HepG2 (cell line): ENCODE measurements at regions not wholly inside any gene's neighbourhood (a gene's known extent, or its start where the extent isn't known, plus 50 kb on each side); places are given as distances from the start of the nearest gene placed in this dataset.
A peak's percentile ranks its signal among the peaks of the same experiment; 100 is the strongest.

Source experiments
- ATAC-seq: fragments of 200-7000 bp; cut with Tn5 transposase; 3 replicates; pipeline ENCODE4 v1.9.1; 2020; ENCODE audit warnings: mild to moderate bottlenecking, moderate library complexity
- BruUV-seq: library from RNA; stranded (reverse); fragments of 400-500 nt; replicated peaks from 2 replicates; lab custom pipeline; 2021; lab: Mats Ljungman, UMichigan
- CTCF ChIA-PET: fragments of 300-600 bp; formaldehyde crosslinking; extraction: SDS; loops from one replicate; lab custom pipeline; 2021; ENCODE audit warnings: low total read pairs, inconsistent platforms, low intra/inter-chr PET ratio; lab: Yijun Ruan, JAX
- POLR2A ChIA-PET: fragments of 350-600 bp; sonication (Branson Sonifier 250); formaldehyde crosslinking; loops from one replicate; lab custom pipeline; 2020; ENCODE audit warnings: antibody characterized with exemption, inconsistent platforms; lab: Yijun Ruan, JAX
- DNase-seq: peaks from one replicate; pipeline ENCODE4 v3.0.0-alpha.2; 2015; ENCODE audit warnings: low spot score
- FAIRE-seq: peaks from 3 replicates; lab custom pipeline; 2011; peaks lifted over from hg19 to GRCh38; lab: Jason Lieb, UNC
- H2AFZ ChIP-seq: one replicate; pipeline ENCODE4 v1.6.1; 2011; ENCODE audit warnings: low read length, inconsistent platforms
- H3K27ac ChIP-seq: fragments of 300-600 bp; 3 replicates; pipeline ENCODE4 v1.8.0; 2011; ENCODE audit warnings: mixed run types, mild to moderate bottlenecking, mixed read lengths, low read length, inconsistent platforms; ENCODE audit not compliant: insufficient read depth; ENCODE audit errors: extremely low read length
- H3K27me3 ChIP-seq, 2 experiments: fragments of 200-600 bp in 1 of 2; 2 replicates in 1 of 2; 3 replicates in 1 of 2; pipeline versions ENCODE4 v1.6.0 to v1.8.0; 2011; ENCODE audit warnings: low read length in 2 of 2, mild to moderate bottlenecking in 2 of 2, moderate library complexity in 2 of 2, inconsistent platforms in 1 of 2; ENCODE audit not compliant: insufficient read depth in 2 of 2, control insufficient read depth in 1 of 2
- H3K36me3 ChIP-seq, 2 experiments: fragments of 200-600 bp in 1 of 2; replicated peaks in 1 of 2; 2 replicates in 1 of 2; 3 replicates in 1 of 2; pipeline versions ENCODE4 v1.5.1 to v1.8.0; 2011; ENCODE audit warnings: low read length in 2 of 2, inconsistent platforms in 1 of 2; ENCODE audit not compliant: insufficient read depth in 2 of 2, control insufficient read depth in 1 of 2
- H3K4me1 ChIP-seq: 2 replicates; pipeline ENCODE4 v1.5.1; 2012; ENCODE audit warnings: low read length, inconsistent platforms; ENCODE audit not compliant: insufficient read depth
- H3K4me2 ChIP-seq: 2 replicates; pipeline ENCODE4 v1.6.0; 2011; ENCODE audit warnings: low read depth, low read length, inconsistent platforms
- H3K4me3 ChIP-seq, 3 experiments: fragments of 200-600 bp in 1 of 3; sonication (generic), shearing (Covaris generic) in 1 of 3; replicated peaks in 1 of 3; 2 replicates each; pipeline ENCODE4 v1.5.1; 2011 to 2016; ENCODE audit warnings: low read length in 3 of 3, inconsistent platforms in 2 of 3, low read depth in 2 of 3, mild to moderate bottlenecking in 2 of 3, control low read depth in 1 of 3, mixed read lengths in 1 of 3; ENCODE audit not compliant: insufficient read depth in 1 of 3
- H3K79me2 ChIP-seq: one replicate; pipeline ENCODE4 v1.6.1; 2011; ENCODE audit warnings: low read length, inconsistent platforms; ENCODE audit not compliant: insufficient read depth
- H3K9ac ChIP-seq: 2 replicates; pipeline ENCODE4 v1.6.0; 2011; ENCODE audit warnings: mild to moderate bottlenecking, low read depth, low read length, inconsistent platforms; ENCODE audit not compliant: insufficient read depth
- H3K9me3 ChIP-seq: 2 replicates; pipeline ENCODE4 v1.5.1; 2012; ENCODE audit warnings: mild to moderate bottlenecking, low read length
- H4K20me1 ChIP-seq: 2 replicates; pipeline ENCODE4 v1.6.0; 2011; ENCODE audit warnings: inconsistent platforms, mild to moderate bottlenecking, low read length, moderate library complexity; ENCODE audit not compliant: insufficient read depth
- FOXO4 ChIP-seq: sonication (generic); formaldehyde crosslinking; conservative IDR thresholded peaks from 2 replicates; pipeline ENCODE4 v1.8.1; 2023; ENCODE audit warnings: missing genetic modification reagents
- GMEB2 ChIP-seq: IDR thresholded peaks from 2 replicates; pipeline ENCODE4 v1.6.1; 2016; ENCODE audit warnings: missing biosample characterization, missing genetic modification reagents, low read depth
- TOE1 ChIP-seq: sonication (generic); formaldehyde crosslinking; IDR thresholded peaks from 2 replicates; pipeline ENCODE4 v1.4.0; 2020; ENCODE audit warnings: mild to moderate bottlenecking, missing genetic modification reagents
- ZNF263 ChIP-seq: sonication (generic); formaldehyde crosslinking; IDR thresholded peaks from 2 replicates; pipeline ENCODE4 v1.4.0; 2020; ENCODE audit warnings: missing genetic modification reagents
- WGBS: methylation state at CpG from one replicate; pipeline ENCODE4 v1.1.6; 2017; ENCODE audit warnings: low lambda C conversion rate; 5-methylcytosine and 5-hydroxymethylcytosine counted together
- in situ Hi-C: cut with HindIII; loops from 2 replicates; pipeline ENCODE4 v1.10.0; 2017; ENCODE audit warnings: low pct_unique_long_range_greater_than_20kb; ENCODE audit not compliant: extremely low pct_ligation_motif_present
- intact Hi-C: fragments of 100-400 bp; cut with micrococcal nuclease; formaldehyde crosslinking; loops from one replicate; pipeline ENCODE4 v1.10.0; 2022; ENCODE audit not compliant: unreplicated experiment

DNA sequence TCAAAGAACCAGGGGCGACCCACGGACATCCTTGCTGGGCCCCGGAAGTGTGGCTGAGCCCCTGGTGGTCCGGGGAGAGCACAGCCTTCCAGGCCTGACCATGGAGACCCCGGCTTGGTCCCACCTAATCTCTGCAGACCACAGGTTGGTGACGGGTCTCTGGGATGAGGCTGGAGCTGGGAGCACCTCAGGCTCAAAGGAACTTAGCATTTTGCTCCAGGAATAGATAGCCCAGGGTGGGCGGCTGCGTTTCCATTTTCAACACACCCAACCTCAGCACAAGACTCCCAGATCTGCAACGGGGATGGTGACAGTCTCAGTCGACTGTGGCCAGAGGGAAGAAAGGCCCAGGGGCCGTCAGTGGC, 58.5 kb downstream of the FOXL3 start:
- peak overlapping the region in 2 of 3 experiments; percentile 19 to 51; a peak in 3 of 6 replicates for H3K4me3 ChIP-seq
- no peak for TF ChIP-seq GMEB2 (CRISPR knock-in tag)
- peak; percentile 92 for TF ChIP-seq ZNF263 (CRISPR knock-in tag)
- TF ChIP-seq TOE1 (CRISPR knock-in tag), result no peak
- TF ChIP-seq FOXO4 (CRISPR knock-in tag), result 0 out of 2 replicates have a peak, but pooled peaks have one; percentile 15
- TF ChIP-seq, all 625 proteins: peak for 2
- Histone ChIP-seq H3K27ac (no peak overlapping the region), H3K9ac (no peak overlapping the region; the same call in 1 of the 2 replicates), H2AFZ (no peak overlapping the region), H3K4me2 (peak overlapping the region; percentile 71), H4K20me1 (no peaks in the 10 kb centered on the region), H3K4me1 (peaks cover 35% of the 10 kb centered on the region), H3K9me3 (no peaks in the 10 kb centered on the region), H3K36me3 (no peaks in the 10 kb centered on the region), H3K79me2 (no peaks in the 10 kb centered on the region), H3K27me3 (peaks cover 7 to 15% of the 10 kb centered on the region in 2 experiments; a peak in 4 of 5 replicates)
- ChIA-PET POLR2A (no interaction called here), CTCF (no interaction called here)
- in situ Hi-C loops (no loop called here), intact Hi-C loops (no loop called here)
- no TSS peak for BruUV-seq
- FAIRE-seq (no peak), DNase-seq (no peak), ATAC-seq (peak; percentile 16)
- WGBS, result 0% methylated on average over 1 of the region's 11 CpGs
